ENCODE measurements at regions not wholly inside any gene's neighbourhood (a gene's known extent, or its start where the extent isn't known, plus 50 kb on each side); places are given as distances from the start of the nearest gene placed in this dataset.

GRCh38 chr13:108156749-108157148 lies 58.6 kb downstream of the LIG4 start:
- DNase-seq, result no peak

GRCh38 chr13:108155185-108156106 lies 59.9 kb downstream of the LIG4 start:
- DNase-seq, result peak; percentile 58

GRCh38 chr13:108154421-108154858 lies 60.9 kb downstream of the LIG4 start:
- DNase-seq, result no peak

GRCh38 chr13:108146642-108147041 lies 68.7 kb downstream of the LIG4 start:
- no peak for DNase-seq

GRCh38 chr13:108142702-108143436 lies 72.5 kb downstream of the LIG4 start:
- DNase-seq, result no peak

GRCh38 chr13:108137176-108137575 lies 78.2 kb downstream of the LIG4 start:
- DNase-seq, result no peak

- DNase-seq, result no peak
These were observed 87.9 kb downstream of the LIG4 start for GRCh38 chr13:108127406-108127805.

- DNase-seq, result no peak
These were observed 89.3 kb downstream of the LIG4 start for GRCh38 chr13:108126056-108126455.

GRCh38 chr13:108121406-108121805 lies 93.9 kb downstream of the LIG4 start:
- no peak for DNase-seq

GRCh38 chr13:108120856-108121255 lies 94.5 kb downstream of the LIG4 start:
- DNase-seq, result no peak

- no peak for DNase-seq
These were observed 95.0 kb downstream of the LIG4 start for GRCh38 chr13:108120302-108120701.

- no peak for DNase-seq
These were observed 99.6 kb downstream of the LIG4 start for GRCh38 chr13:108115738-108116137.

GRCh38 chr13:108113407-108113806 lies 101.9 kb downstream of the LIG4 start:
- DNase-seq, result no peak

GRCh38 chr13:108104736-108105135 lies 110.6 kb downstream of the LIG4 start:
- DNase-seq, result no peak

- no peak for DNase-seq
These were observed 112.6 kb downstream of the LIG4 start for GRCh38 chr13:108102771-108103170.

- DNase-seq, result no peak
These were observed 118.9 kb downstream of the LIG4 start for GRCh38 chr13:108096301-108096915.

- no peak for DNase-seq
These were observed 120.3 kb downstream of the LIG4 start for GRCh38 chr13:108095036-108095435.

GRCh38 chr13:108093616-108094015 lies 121.7 kb downstream of the LIG4 start:
- DNase-seq, result no peak

GRCh38 chr13:108087810-108088209 lies 127.5 kb downstream of the LIG4 start:
- no peak for DNase-seq

GRCh38 chr13:108086678-108087077 lies 128.7 kb downstream of the LIG4 start:
- no peak for DNase-seq

GRCh38 chr13:108084840-108085239 lies 130.5 kb downstream of the LIG4 start:
- no peak for DNase-seq

GRCh38 chr13:108083056-108083455 lies 132.3 kb downstream of the LIG4 start:
- no peak for DNase-seq

GRCh38 chr13:108082481-108082880 lies 132.9 kb downstream of the LIG4 start:
- no peak for DNase-seq
